Liver (tissue), 8 donors: ENCODE measurements at regions not wholly inside any gene's neighbourhood (a gene's known extent, or its start where the extent isn't known, plus 50 kb on each side); places are given as distances from the start of the nearest gene placed in this dataset.
"Not testable (repeated sequence)": the region's sequence is repeated elsewhere in the genome, so short reads cannot be mapped to it uniquely, and the experiment has no call there.

Experiments
- DNase-seq: peaks from one replicate; pipeline ENCODE4 v3.0.0-alpha.2; 2017; ENCODE audit warnings: low spot score
- H3K27ac ChIP-seq, 2 donors: one replicate each; pipeline ENCODE4 v1.7.0; 2013; ENCODE audit warnings: inconsistent platforms in 2 of 2, low read length in 2 of 2, control low read depth in 1 of 2, low read depth in 1 of 2, mild to moderate bottlenecking in 1 of 2
- H3K27me3 ChIP-seq, 4 donors: one replicate each; pipeline versions ENCODE4 v1.6.1 to v1.7.0; 2013; ENCODE audit warnings: low read length in 3 of 4, inconsistent platforms in 1 of 4, mild to moderate bottlenecking in 1 of 4, moderate library complexity in 1 of 4; ENCODE audit not compliant: control insufficient read depth in 4 of 4, insufficient read depth in 4 of 4
- H3K36me3 ChIP-seq, 4 donors: one replicate each; pipeline versions ENCODE4 v1.6.1 to v1.7.0; 2013; ENCODE audit warnings: low read length in 3 of 4, mild to moderate bottlenecking in 3 of 4, low read depth in 1 of 4, moderate library complexity in 1 of 4; ENCODE audit not compliant: control insufficient read depth in 4 of 4, insufficient read depth in 3 of 4
- H3K4me1 ChIP-seq, 4 donors: one replicate each; pipeline versions ENCODE4 v1.6.1 to v1.7.0; 2013; ENCODE audit warnings: low read length in 3 of 4, mild to moderate bottlenecking in 3 of 4, moderate library complexity in 1 of 4; ENCODE audit not compliant: control insufficient read depth in 4 of 4, insufficient read depth in 4 of 4
- H3K4me3 ChIP-seq, 3 donors: one replicate each; pipeline versions ENCODE4 v1.6.1 to v1.7.0; 2013; ENCODE audit warnings: low read length in 3 of 3, control low read depth in 1 of 3, low read depth in 1 of 3, mild to moderate bottlenecking in 1 of 3
- H3K9ac ChIP-seq, 2 donors: one replicate each; pipeline ENCODE4 v1.7.0; 2013; ENCODE audit warnings: low read length in 2 of 2, mild to moderate bottlenecking in 2 of 2, moderate library complexity in 2 of 2, control low read depth in 1 of 2, low read depth in 1 of 2
- H3K9me3 ChIP-seq, 4 donors: one replicate each; pipeline versions ENCODE4 v1.6.1 to v1.7.0; 2013; ENCODE audit warnings: low read length in 3 of 4; ENCODE audit not compliant: control insufficient read depth in 4 of 4
- ATF3 ChIP-seq: IDR thresholded peaks from 2 replicates; pipeline ENCODE4 v1.6.1; 2016; ENCODE audit warnings: antibody characterized with exemption
- CTCF ChIP-seq: fragments of 150-350 bp; IDR thresholded peaks from 2 replicates; pipeline ENCODE4 v1.5.1; 2017; ENCODE audit warnings: improper control_type of control experiment, low read depth, low read length; ENCODE audit not compliant: missing input control
- GABPA ChIP-seq, 2 donors: IDR thresholded peaks in 1 of 2; conservative IDR thresholded peaks in 1 of 2; 2 replicates each; pipeline ENCODE4 v1.6.1; 2016; ENCODE audit warnings: antibody characterized with exemption in 2 of 2, mild to moderate bottlenecking in 1 of 2, moderate library complexity in 1 of 2
- MAX ChIP-seq: IDR thresholded peaks from 2 replicates; pipeline ENCODE4 v1.6.1; 2016; ENCODE audit warnings: antibody characterized with exemption
- NR2F2 ChIP-seq: IDR thresholded peaks from 2 replicates; pipeline ENCODE4 v1.6.1; 2016; ENCODE audit warnings: antibody characterized with exemption
- RAD21 ChIP-seq, 2 donors: IDR thresholded peaks; 2 replicates each; pipeline ENCODE4 v1.6.1; 2016; ENCODE audit warnings: antibody characterized with exemption in 2 of 2, mild to moderate bottlenecking in 2 of 2
- SP1 ChIP-seq: IDR thresholded peaks from 2 replicates; pipeline ENCODE4 v1.6.1; 2018; ENCODE audit warnings: antibody characterized with exemption, mild to moderate bottlenecking
- TAF1 ChIP-seq: conservative IDR thresholded peaks from 2 replicates; pipeline ENCODE4 v1.6.1; 2016; ENCODE audit warnings: antibody characterized with exemption, mild to moderate bottlenecking
- WGBS: extraction: QIAGEN DNeasy Blood & Tissue Kit; methylation state at CpG from one replicate; pipeline ENCODE4 v1.1.7; 2013; 5-methylcytosine and 5-hydroxymethylcytosine counted together
- donor health status: healthy.
- donor health status: healthy.
- donor health status: healthy.
- donor health status: healthy.
- donor health status: healthy.

GRCh38 chr1:145553795-145554194, 54.0 kb upstream of the GPR89A start:
- H3K36me3 ChIP-seq, DNase-seq, H3K27ac ChIP-seq, H3K4me3 ChIP-seq, H3K4me1 ChIP-seq, H3K27me3 ChIP-seq, H3K9me3 ChIP-seq, H3K9ac ChIP-seq: not testable (repeated sequence)

- Histone ChIP-seq H3K27ac (no peak overlapping the region), H3K4me3 (no peak overlapping the region), H3K27me3 (no peaks in the 10 kb centered on the region), H3K9me3 (no peaks in the 10 kb centered on the region), H3K4me1 (no peaks in the 10 kb centered on the region), H3K9ac (no peak overlapping the region), H3K36me3 (no peaks in the 10 kb centered on the region)
- TF ChIP-seq RAD21 (IDR thresholded peaks at IDR 0.05) = no peak
- no peak for TF ChIP-seq MAX
- no peak for TF ChIP-seq CTCF
- no peak for TF ChIP-seq ATF3
- no peak for TF ChIP-seq SP1
- TF ChIP-seq GABPA (IDR thresholded peaks at IDR 0.05 in 1 of 2, conservative IDR thresholded peaks at IDR 0.05 in 1 of 2) = no peak
- no peak for TF ChIP-seq NR2F2
- no peak for TF ChIP-seq TAF1
- 89% methylated on average over 2 of the region's 2 CpGs for WGBS
- no peak for DNase-seq
Measured at GRCh38 chr1:145545055-145545454, 62.7 kb upstream of the GPR89A start.

- WGBS = 74% methylated on average over 4 of the region's 6 CpGs
- not testable (repeated sequence) for H3K4me3 ChIP-seq, H3K27ac ChIP-seq
Measured at GRCh38 chr1:145541685-145542084, 66.1 kb upstream of the GPR89A start.

GRCh38 chr1:145541246-145541645, 66.5 kb upstream of the GPR89A start:
- H3K36me3 ChIP-seq, H3K4me3 ChIP-seq, H3K27me3 ChIP-seq, H3K4me1 ChIP-seq, H3K9me3 ChIP-seq, DNase-seq, H3K9ac ChIP-seq, H3K27ac ChIP-seq: not testable (repeated sequence)
- WGBS = 59% methylated on average over 9 of the region's 9 CpGs

More at GRCh38 chr1:145541685-145542084, 66.1 kb upstream of the GPR89A start:
- not testable (repeated sequence) for H3K36me3 ChIP-seq, H3K9ac ChIP-seq, DNase-seq, H3K4me1 ChIP-seq, H3K27me3 ChIP-seq, H3K9me3 ChIP-seq

- not testable (repeated sequence) for H3K36me3 ChIP-seq, H3K9me3 ChIP-seq
- 53% methylated on average over 3 of the region's 3 CpGs for WGBS
Measured at GRCh38 chr1:145538118-145538882, 69.5 kb upstream of the GPR89A start.

GRCh38 chr1:145537003-145537402, 70.8 kb upstream of the GPR89A start:
- not testable (repeated sequence) for H3K27ac ChIP-seq, DNase-seq, H3K36me3 ChIP-seq, H3K27me3 ChIP-seq, H3K9me3 ChIP-seq, H3K4me1 ChIP-seq, H3K9ac ChIP-seq, H3K4me3 ChIP-seq
- 85% methylated on average over 2 of the region's 2 CpGs for WGBS

More at GRCh38 chr1:145538118-145538882, 69.5 kb upstream of the GPR89A start:
- not testable (repeated sequence) for H3K27ac ChIP-seq, H3K4me3 ChIP-seq, H3K9ac ChIP-seq, H3K4me1 ChIP-seq, DNase-seq, H3K27me3 ChIP-seq

GRCh38 chr1:145535461-145535860, 72.3 kb upstream of the GPR89A start:
- 18% methylated on average over 2 of the region's 2 CpGs for WGBS
- DNase-seq, H3K27ac ChIP-seq, H3K9ac ChIP-seq, H3K9me3 ChIP-seq, H3K4me3 ChIP-seq, H3K36me3 ChIP-seq, H3K4me1 ChIP-seq, H3K27me3 ChIP-seq: not testable (repeated sequence)
